ENCODE measurements at regions not wholly inside any gene's neighbourhood (a gene's known extent, or its start where the extent isn't known, plus 50 kb on each side); places are given as distances from the start of the nearest gene placed in this dataset.
A peak's percentile ranks its signal among the peaks of the same experiment; 100 is the strongest.
"Not testable (repeated sequence)": the region's sequence is repeated elsewhere in the genome, so short reads cannot be mapped to it uniquely, and the experiment has no call there.

DNA sequence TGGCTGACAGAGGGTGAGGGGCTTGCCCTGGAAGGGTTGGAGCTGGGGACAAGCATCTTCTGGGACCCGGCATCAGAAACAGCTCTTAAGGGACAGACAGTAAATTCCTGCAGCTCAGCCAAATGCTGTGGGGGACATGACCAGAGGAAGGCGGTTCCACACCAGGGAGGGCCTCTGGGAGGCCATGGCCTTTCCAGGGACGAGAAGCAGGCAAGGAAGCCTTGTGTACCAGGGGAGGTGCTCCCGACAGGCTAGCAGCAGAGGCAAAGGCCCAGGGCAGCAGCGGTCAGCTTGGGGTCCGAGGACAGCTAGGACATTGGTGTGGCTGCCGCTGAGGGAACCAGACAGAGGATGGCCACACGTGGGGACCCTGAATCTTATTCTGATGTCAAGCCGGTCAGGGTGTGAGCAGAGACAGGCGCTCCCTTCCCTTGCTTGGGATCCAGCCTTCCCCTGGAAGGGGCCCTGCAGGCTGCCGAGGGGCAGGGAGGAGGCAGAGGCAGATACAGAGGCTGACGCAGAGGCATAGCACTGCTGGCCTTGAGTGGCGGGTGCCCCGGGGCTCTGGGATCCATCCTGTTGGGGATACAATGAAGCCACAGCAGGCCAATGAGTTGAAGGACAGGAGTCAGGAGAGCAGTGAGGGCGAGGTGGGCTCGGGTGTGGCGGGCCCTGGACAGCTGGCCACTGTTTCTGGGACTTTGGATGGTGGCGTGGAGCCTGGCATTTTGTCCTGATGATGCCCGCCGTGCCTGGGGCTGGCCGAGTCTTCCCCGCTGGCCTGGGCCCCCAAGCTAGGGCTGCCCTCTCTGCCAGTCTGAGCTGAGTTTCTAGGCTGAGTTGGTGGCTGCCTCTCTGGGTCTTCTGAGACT lies 64.1 kb upstream of the GPC1 start:
- no peak for DNase-seq (ENCODE audit: low read depth)

DNA sequence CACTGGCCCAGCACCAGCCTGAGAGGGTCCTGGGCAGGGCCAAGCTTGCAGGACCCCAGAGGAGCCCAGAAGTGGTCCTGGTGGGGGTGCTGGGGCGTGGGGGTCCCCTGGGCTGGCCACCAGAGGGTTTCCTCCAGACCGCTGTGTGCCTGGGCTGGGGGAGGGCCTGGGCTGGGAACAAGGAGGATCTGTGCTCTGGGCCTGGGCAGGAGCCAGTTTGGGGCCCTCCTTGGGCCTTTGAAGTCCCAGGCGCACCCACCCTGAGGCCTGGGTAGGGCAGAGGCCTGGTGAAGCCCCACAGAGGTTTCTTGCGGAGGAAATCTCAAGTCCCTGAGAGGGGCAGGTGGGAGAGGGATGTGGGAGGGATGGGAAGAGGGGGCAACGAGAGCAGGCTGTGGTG lies 63.4 kb upstream of the GPC1 start:
- no peak for DNase-seq (ENCODE audit: low read depth)

DNA sequence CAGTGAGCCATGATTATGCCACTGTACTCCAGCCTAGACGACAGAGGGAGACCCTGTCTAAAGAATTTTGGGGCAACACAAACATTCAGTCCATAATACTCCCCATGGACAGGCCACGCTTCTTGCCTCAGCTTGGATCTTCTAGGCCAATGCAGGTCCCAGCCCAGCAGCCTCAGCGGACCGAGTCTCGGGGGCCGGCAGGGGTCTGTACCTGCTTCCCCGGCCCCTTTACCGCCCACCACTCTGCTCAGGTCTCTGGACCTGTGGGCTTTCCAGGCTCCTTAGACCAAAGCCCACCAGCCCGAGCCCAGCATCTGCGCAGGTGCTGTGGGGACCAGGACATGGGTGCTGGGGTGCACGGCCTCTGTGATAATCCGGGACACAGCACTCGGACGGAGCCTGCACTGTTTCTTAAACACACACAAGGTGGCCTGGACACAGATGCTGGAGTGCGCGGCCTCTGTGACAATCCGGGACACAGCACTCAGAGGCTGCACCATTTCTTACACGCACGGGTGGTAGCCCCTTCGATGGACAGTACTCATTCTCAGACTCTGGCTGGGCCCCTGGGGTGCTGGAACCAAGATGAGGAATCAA lies 62.1 kb upstream of the GPC1 start:
- DNase-seq (ENCODE audit: low read depth) = no peak

DNA sequence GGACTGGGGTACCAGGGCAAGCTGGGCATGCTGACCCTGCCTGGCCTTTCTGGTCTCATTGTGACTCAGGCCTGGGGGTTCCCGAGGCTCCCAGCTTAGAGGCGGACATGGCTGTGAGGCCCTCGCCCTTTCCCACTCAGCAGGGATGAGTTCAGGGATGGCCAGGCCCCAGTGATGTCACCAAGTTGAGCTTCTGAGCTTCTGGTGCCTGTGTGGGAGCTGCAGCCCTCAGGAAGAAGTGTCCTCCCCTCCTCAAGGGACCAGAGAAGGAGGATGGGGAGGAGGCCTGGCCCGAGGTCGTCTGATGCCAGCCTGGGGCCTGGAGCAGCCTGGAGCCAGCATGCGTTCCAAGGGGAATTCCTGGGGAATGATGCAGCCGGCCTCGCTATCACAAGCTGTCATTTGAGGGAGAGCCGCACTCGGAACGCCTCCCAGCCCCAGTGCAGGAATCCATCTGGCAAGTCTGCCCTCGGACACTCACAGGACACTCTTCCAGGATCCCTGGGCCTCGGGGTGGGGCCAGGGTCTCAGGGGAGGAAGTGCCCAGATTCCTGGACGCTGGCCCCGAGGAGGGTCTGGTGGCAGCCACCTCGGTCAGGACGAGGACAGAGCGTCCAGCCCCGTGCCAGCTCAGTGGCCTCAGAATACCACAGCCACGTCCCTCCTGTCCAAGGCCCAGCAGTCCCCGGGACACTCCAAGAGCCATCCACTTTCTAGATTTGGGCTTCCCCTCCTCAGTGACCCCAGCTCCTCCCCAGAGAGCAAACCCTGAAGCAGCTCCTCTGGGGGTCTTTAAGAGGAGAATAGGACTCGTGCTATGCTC lies 61.2 kb upstream of the GPC1 start:
- peak; percentile 79 for DNase-seq (ENCODE audit: low read depth)

DNA sequence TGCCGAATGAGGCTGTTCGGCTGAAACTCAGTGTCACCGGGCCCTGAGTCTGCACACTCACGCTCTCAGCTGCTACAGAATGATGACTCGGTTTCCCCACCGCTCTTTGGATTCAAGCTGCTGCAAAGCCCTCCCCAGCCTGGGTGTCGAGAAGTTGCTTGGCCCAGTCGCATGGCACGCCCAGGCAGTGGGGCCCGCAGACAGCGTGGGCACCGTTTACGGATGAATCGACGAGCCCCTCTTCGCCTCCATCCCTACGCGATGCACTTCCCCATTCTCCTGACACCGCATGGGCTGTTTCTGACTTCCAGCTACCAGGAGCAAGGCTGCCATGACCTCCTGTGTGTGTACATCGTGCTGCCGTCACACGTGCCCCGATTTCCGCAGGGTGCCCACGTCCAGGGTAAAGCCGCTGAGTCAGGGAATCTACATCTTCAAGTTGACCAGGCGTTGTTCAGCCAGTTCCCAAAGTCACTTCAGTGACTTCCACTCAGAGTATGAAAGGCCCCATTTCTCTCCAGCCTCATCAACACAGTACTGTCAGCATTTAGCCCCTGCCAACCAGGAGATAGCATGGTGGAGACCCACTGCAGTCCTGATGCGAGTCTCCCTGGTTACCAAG lies 60.3 kb upstream of the GPC1 start:
- no peak for DNase-seq (ENCODE audit: low read depth)

DNA sequence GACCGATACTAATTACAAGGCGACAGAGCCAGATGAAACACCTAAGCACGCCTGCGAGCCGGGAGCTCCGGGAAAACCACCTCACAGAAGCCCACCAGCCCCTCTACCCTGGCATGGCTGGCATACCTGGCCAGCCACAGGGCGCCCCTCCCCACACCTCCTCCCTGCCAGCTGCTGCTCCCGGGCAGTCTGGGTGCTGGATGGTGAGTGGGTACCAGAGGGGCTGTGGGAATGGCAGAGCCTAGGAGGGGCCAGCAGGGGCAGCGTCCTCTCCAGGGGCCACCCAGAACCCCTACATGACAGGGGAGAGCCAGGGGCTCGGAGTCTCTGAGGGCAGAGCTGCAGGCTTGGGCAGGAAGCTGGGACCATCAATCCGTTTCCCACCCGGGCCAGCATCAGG lies 58.7 kb upstream of the GPC1 start:
- no peak for DNase-seq (ENCODE audit: low read depth)

DNA sequence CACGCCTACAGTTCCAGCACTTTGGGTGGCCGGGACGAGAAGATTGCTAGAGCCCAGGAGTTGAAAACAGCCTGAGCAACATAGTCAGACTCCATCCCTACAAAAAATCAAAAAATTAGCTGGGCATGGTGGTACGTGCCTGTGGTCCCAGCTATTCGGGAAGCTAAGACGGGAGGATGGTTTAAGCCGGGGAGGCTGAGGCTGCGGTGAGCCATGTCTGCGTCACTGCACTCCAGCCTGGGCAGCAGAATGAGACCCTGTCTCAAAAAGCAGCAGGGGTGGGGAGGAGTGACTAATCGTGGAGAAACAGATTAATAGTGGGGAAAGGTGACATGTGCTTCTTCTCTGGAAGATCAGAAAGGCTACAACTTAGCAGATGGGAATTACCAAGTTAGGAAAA lies 58.1 kb upstream of the GPC1 start:
- no peak for DNase-seq (ENCODE audit: low read depth)

DNA sequence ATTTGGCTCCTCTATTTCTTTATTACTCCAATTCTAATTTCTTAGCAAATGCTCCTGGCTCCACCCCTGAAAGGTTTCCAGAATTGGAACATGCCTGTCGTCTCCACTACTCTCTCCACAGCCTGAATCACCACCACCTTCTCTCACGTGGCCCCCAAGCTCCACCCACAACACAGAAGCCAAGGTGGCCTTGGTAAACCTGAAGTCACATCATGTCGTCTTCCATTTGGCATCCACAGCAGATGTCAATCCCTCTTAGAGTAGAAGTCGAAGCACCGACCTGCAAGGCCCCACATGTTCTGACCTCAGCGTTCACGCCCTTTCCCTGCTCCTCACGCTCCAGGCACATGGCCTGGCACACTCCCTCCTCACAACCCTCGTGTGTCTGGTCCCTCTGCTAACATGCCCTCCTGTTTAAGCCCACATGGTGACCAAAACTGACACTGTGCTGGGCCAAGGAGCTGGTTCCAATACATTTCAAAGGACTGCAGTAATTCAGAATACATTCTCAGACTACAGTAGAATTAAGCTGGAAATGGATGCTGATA lies 56.3 kb upstream of the GPC1 start:
- no peak for DNase-seq (ENCODE audit: low read depth)

DNA sequence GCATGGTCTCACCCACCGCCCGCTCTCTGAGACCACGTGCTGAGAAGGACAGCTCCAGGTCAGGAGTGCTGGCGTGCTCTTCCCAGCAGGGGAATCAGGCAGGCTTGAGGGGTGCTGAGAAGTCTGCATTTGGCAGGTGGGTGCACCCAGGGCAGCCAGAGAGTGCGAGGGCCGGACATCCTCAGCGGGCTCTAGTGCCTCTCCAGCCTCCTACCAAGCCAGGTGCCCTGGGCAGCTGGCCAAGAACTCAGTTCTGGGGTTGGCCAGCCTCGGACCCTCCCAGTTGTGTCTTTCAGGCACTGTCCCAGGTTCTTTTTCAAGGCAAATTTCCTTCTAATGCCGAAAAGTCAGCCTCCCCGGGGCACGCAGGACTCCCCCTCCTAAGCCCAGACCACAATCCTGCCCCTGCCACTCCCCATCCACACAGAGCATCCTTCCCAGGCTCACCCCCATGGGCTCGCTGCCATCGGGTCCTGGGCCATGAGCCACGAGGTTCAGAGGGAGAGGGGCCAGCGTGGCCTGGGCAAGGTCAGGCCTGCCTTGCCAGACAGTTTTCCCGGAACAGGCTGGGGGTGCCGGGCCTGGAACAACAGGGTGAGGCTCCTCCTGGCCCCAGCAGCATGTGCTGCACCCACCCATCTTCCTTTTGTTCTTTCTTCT lies 52.2 kb upstream of the GPC1 start:
- no peak for DNase-seq (ENCODE audit: low read depth)

DNA sequence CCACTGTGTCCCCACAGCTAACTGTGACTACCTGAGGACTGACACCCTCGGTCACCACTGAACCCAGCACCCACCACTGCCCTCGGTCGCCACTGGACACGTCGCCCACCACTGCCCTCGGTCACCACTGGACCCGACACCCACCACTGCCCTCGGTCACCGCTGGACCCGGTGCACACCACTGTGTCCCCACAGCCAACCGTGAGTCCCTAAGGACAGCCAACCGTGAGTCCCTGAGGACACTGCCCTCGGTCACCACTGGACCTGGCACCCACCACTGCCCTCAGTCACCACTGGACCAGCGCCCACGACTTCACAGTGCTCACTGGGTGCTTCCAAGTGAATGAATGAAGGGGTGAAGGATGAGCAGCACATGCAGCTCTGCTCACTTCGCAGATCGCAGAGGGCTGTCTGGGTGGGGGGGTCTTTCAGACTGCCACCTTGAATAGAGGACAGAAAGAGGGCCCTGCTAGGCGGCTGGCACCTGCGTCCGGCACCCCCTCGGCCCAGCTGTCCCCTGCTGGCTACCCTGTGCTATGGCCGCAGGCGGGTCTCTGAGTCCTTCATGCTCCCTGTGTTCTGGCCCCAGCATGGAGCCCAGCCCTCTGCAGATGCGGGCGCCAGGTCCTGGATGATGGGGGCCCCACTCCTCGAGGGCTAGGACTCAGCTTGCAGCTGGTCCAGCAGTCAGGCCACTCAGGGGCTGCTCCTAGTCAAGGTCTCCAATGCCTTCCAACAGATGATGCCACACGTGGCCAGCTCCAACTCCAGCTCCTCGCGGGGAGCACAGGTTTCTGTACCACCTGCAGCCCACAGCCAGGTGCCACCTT lies 51.4 kb upstream of the GPC1 start:
- DNase-seq (ENCODE audit: low read depth) = no peak

DNA sequence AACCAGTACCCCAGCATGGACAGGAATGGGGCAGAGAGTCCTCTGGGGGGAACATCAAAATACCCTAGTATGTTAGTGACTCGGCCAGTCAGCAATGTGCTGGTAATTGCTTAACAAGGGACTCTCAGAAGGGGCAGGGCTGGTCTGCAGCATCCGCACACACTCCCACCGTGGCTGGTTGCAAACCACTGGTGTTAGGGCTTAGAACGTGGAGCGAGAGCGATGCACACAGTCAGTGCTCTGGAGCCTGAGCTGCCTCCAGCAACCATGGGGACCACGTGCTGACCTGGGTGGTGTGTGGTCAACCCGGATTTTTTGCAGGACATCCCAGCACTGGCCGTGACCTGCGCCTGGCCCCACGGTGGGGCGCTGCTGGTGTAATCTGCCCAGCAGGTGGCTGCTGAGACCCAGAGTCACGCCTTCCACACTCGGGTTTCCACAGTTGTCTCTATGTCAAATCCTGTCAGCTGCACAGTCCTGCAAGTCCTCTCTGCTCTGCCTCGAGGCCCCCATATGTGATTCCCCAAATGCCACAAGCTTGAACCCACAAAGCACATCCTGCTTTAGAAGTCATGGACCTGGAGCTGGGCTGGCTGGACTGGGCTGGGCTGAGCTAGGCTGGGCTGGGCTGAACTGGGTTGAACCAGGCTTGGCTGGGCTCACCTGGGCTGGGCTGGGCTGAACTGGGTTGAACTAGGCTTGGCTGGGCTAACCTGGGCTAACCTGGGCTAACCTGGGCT lies 50.6 kb upstream of the GPC1 start:
- DNase-seq (ENCODE audit: low read depth) = no peak

DNA sequence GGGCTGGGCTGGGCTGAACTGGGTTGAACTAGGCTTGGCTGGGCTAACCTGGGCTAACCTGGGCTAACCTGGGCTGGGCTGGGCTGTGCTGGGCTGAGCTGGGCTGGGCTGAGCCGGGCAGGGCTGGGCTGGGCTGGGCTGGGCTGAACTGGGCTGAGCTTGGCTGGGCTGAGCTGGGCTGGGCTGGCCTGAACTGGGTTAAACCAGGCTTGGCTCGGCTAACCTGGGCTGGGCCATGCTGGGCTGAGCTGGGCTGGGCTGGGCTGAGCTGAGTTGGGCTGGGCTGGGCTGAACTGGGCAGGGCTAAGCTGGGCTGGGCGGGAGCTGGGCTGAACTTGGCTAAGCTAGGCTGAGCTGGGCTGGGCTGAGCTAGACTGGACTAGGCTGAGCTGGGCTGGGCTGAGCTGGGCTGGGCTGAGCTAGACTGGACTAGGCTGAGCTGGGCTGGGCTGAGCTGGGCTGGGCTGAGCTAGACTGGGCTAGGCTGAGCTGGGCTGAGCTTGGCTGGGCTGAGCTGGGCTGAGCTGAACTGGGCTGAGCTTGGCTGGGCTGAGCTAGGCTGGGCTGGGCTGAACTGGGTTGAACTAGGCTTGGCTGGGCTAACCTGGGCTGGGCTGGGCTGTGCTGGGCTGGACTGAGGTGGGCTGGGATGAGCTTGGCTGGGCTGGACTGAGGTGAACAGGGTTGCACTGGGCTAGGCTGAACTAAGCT lies 49.9 kb upstream of the GPC1 start:
- DNase-seq (ENCODE audit: low read depth) = not testable (repeated sequence)

Small RNA genes in the stretch of these regions (small RNA-seq; reads per million reads assigned to genes)
- gene RF00012 = 0.98 reads per million, percentile 73 among the genes with 10 or more reads in this experiment
